ENCODE measurements at regions not wholly inside any gene's neighbourhood (a gene's known extent, or its start where the extent isn't known, plus 50 kb on each side); places are given as distances from the start of the nearest gene placed in this dataset.

DNA sequence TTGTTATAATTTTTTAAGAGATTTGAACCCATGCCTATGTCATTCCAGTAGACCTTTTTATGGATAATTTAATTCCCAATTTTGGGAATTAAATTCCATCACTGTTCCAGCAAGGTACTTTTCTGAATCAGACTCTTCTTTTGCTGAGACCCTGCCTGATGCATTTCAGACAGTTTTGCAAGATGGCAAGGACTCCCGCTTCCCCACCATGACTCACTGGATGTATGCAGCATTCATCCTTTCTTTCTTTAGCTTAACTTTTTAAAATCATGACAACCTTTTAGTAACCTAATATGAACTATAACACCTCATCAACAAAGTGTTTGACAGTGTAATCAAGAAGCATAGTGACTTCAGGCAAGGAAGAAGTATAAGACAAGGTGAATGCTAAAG, 178.1 kb upstream of the LEF1 start:
- TF ChIP-seq, protein P1, sequence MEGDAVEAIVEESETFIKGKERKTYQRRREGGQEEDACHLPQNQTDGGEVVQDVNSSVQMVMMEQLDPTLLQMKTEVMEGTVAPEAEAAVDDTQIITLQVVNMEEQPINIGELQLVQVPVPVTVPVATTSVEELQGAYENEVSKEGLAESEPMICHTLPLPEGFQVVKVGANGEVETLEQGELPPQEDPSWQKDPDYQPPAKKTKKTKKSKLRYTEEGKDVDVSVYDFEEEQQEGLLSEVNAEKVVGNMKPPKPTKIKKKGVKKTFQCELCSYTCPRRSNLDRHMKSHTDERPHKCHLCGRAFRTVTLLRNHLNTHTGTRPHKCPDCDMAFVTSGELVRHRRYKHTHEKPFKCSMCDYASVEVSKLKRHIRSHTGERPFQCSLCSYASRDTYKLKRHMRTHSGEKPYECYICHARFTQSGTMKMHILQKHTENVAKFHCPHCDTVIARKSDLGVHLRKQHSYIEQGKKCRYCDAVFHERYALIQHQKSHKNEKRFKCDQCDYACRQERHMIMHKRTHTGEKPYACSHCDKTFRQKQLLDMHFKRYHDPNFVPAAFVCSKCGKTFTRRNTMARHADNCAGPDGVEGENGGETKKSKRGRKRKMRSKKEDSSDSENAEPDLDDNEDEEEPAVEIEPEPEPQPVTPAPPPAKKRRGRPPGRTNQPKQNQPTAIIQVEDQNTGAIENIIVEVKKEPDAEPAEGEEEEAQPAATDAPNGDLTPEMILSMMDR (conservative IDR thresholded peaks at IDR 0.05; ENCODE audit: low read depth, low read length): no peak
- H3K4me3 ChIP-seq (ENCODE audit: low read depth, low read length): no peak overlapping the region
- DNase-seq (ENCODE audit: low read depth): peak; percentile 33

- TF ChIP-seq, protein P1 (conservative IDR thresholded peaks at IDR 0.05; ENCODE audit: low read depth, low read length): no peak
- H3K4me3 ChIP-seq (ENCODE audit: low read depth, low read length): no peak overlapping the region
- DNase-seq (ENCODE audit: low read depth): peak; percentile 64
Measured at GRCh38 chr4:108345862-108346817, 177.4 kb upstream of the LEF1 start.

GRCh38 chr4:108342325-108342970, 173.7 kb upstream of the LEF1 start:
- no peak for DNase-seq (ENCODE audit: low read depth)
- TF ChIP-seq, protein P1 (conservative IDR thresholded peaks at IDR 0.05; ENCODE audit: low read depth, low read length): no peak
- H3K4me3 ChIP-seq (ENCODE audit: low read depth, low read length): no peak overlapping the region

GRCh38 chr4:108337923-108338322, 169.2 kb upstream of the LEF1 start:
- DNase-seq (ENCODE audit: low read depth): peak; percentile 42
- TF ChIP-seq, protein P1 (conservative IDR thresholded peaks at IDR 0.05; ENCODE audit: low read depth, low read length): no peak
- no peak overlapping the region for H3K4me3 ChIP-seq (ENCODE audit: low read depth, low read length)

DNA sequence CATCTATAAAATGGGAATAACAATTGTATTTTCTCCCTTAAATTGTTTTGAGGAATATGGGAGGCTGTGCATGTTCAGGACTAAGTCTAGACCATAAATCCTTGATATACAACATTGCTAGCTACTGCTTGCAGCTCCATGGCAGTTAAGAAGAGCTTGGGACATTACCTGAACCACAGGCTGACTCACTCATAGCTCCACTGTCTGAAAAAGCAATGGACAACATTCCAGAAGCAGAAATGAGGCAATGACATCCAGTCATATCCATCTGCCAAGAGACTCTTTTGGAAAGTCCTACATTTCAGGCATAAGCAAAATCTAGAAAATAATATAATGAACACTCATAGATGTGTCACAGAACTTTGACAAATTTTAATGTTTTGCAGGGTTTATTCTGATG, 167.3 kb upstream of the LEF1 start:
- no peak overlapping the region for H3K4me3 ChIP-seq (ENCODE audit: low read depth, low read length)
- TF ChIP-seq, protein P1 (conservative IDR thresholded peaks at IDR 0.05; ENCODE audit: low read depth, low read length): no peak
- DNase-seq (ENCODE audit: low read depth): peak; percentile 50

DNA sequence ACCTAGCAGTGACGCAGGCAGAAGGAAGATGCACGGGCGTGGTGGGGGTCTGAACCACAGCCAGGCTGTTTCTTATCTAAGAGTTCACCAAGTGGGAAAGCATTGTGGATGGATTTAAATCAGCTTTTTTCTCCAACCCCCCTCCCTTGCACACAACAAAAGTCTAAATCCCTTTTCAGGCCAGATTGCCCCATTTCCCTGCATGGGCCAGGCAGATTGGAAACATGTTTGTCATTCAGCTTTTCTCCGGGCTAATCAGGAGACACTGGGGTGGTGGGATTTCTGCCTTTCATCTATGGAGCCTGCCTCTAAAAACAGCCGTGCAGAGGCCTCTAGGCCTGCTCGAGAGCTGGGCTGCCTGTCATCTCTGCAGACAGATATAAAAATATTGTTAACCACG, 166.3 kb upstream of the LEF1 start:
- TF ChIP-seq, protein P1 (conservative IDR thresholded peaks at IDR 0.05; ENCODE audit: low read depth, low read length): no peak
- no peak overlapping the region for H3K4me3 ChIP-seq (ENCODE audit: low read depth, low read length)
- DNase-seq (ENCODE audit: low read depth): no peak
